ENCODE measurements at regions not wholly inside any gene's neighbourhood (a gene's known extent, or its start where the extent isn't known, plus 50 kb on each side); places are given as distances from the start of the nearest gene placed in this dataset.

GRCh38 chr12:126685636-126686035 lies 1581.3 kb upstream of the TMEM132C start:
- H3K36me3 ChIP-seq (ENCODE audit: control insufficient read depth in 2 of 3, insufficient read depth in 3 of 3, low read length in 3 of 3): no peaks in the 10 kb centered on the region
- H3K9ac ChIP-seq (ENCODE audit: low read length in 3 of 3): no peak overlapping the region
- peaks cover 0 to 3% (median 0%) of the 10 kb centered on the region in 3 donors for H3K9me3 ChIP-seq (ENCODE audit: control insufficient read depth in 2 of 3, insufficient read depth in 1 of 3, low read length in 3 of 3)
- no peak overlapping the region for H3K4me3 ChIP-seq (ENCODE audit: low read length in 3 of 3)
- no peak for DNase-seq
- no peak for TF ChIP-seq CTCF (IDR thresholded peaks at IDR 0.05; ENCODE audit: borderline replicate concordance, extremely low read depth, insufficient read depth)
- H3K27ac ChIP-seq (ENCODE audit: low read depth in 2 of 2, low read length in 2 of 2): no peak overlapping the region
- H3K27me3 ChIP-seq (ENCODE audit: control insufficient read depth, insufficient read depth, low read length): no peaks in the 10 kb centered on the region
- intact Hi-C loops (cut with DNase I): no loop called here
- no peak for FAIRE-seq
- no peaks in the 10 kb centered on the region for H3K4me1 ChIP-seq (ENCODE audit: control insufficient read depth in 2 of 3, insufficient read depth in 2 of 3, low read depth in 1 of 3, low read length in 3 of 3)

GRCh38 chr12:126688556-126688955 lies 1578.4 kb upstream of the TMEM132C start:
- no peaks in the 10 kb centered on the region for H3K27me3 ChIP-seq (ENCODE audit: control insufficient read depth, insufficient read depth, low read length)
- H3K9me3 ChIP-seq (ENCODE audit: control insufficient read depth in 2 of 3, insufficient read depth in 1 of 3, low read length in 3 of 3): peaks cover 0 to 3% (median 0%) of the 10 kb centered on the region in 3 donors
- intact Hi-C loops (cut with DNase I): no loop called here
- no peaks in the 10 kb centered on the region for H3K36me3 ChIP-seq (ENCODE audit: control insufficient read depth in 2 of 3, insufficient read depth in 3 of 3, low read length in 3 of 3)
- H3K4me1 ChIP-seq (ENCODE audit: control insufficient read depth in 2 of 3, insufficient read depth in 2 of 3, low read depth in 1 of 3, low read length in 3 of 3): no peaks in the 10 kb centered on the region
- no peak for TF ChIP-seq CTCF (IDR thresholded peaks at IDR 0.05; ENCODE audit: borderline replicate concordance, extremely low read depth, insufficient read depth)
- H3K27ac ChIP-seq (ENCODE audit: low read depth in 2 of 2, low read length in 2 of 2): no peak overlapping the region
- no peak overlapping the region for H3K9ac ChIP-seq (ENCODE audit: low read length in 3 of 3)
- FAIRE-seq: no peak
- no peak overlapping the region for H3K4me3 ChIP-seq (ENCODE audit: low read length in 3 of 3)
- no peak for DNase-seq

- FAIRE-seq: no peak
Observed at GRCh38 chr12:126700096-126700495, 1566.9 kb upstream of the TMEM132C start.

More at GRCh38 chr12:126700096-126700495, 1566.9 kb upstream of the TMEM132C start:
- no peak for TF ChIP-seq CTCF (IDR thresholded peaks at IDR 0.05; ENCODE audit: borderline replicate concordance, extremely low read depth, insufficient read depth)
- H3K36me3 ChIP-seq (ENCODE audit: control insufficient read depth in 2 of 3, insufficient read depth in 3 of 3, low read length in 3 of 3): no peaks in the 10 kb centered on the region
- H3K9me3 ChIP-seq (ENCODE audit: control insufficient read depth in 2 of 3, insufficient read depth in 1 of 3, low read length in 3 of 3): no peaks in the 10 kb centered on the region
- no peak overlapping the region for H3K4me3 ChIP-seq (ENCODE audit: low read length in 3 of 3)
- H3K27ac ChIP-seq (ENCODE audit: low read depth in 2 of 2, low read length in 2 of 2): no peak overlapping the region
- no peak for DNase-seq
- H3K27me3 ChIP-seq (ENCODE audit: control insufficient read depth, insufficient read depth, low read length): no peaks in the 10 kb centered on the region
- H3K9ac ChIP-seq (ENCODE audit: low read length in 3 of 3): no peak overlapping the region
- intact Hi-C loops (cut with DNase I): no loop called here
- H3K4me1 ChIP-seq (ENCODE audit: control insufficient read depth in 2 of 3, insufficient read depth in 2 of 3, low read depth in 1 of 3, low read length in 3 of 3): no peaks in the 10 kb centered on the region
